Sciatic nerve (tissue), 2 donors: ENCODE measurements at regions not wholly inside any gene's neighbourhood (a gene's known extent, or its start where the extent isn't known, plus 50 kb on each side); places are given as distances from the start of the nearest gene placed in this dataset.

Experiments used
- ATAC-seq: fragments of 200-7000 bp; cut with Tn5 transposase; one replicate; pipeline ENCODE4 v1.9.1; 2020; ENCODE audit warnings: mild to moderate bottlenecking, moderate library complexity
- DNase-seq: peaks from one replicate; pipeline ENCODE4 v3.0.0-alpha.2; 2020; ENCODE audit warnings: low spot score
- intact Hi-C: fragments of 100-400 bp; cut with DNase I; formaldehyde crosslinking; loops from one replicate; pipeline ENCODE4 v1.14.2; 2022
- donor health status: DM: no; HTN: no; CAD: no.
- donor health status: DM: no; HTN: no; CAD: no.

DNA sequence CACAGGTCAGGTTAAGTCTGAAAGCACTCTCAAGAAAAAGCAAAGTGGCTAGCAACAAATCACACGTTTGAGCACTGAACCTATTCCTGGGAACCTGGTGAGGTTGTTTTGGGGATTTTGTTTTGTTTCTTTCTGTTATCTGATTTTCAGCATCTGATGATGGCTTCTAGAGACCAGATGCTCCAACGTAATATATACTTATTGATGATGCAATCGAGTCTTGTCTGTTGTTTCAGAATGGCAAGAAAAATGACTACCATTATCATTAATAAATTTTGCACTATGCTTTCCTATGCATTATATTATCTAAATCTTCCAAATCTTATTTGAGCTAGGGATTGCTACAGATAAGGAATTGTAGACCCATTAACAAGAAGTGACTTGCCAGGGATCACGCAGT lies 312.3 kb upstream of the FAT3 start:
- intact Hi-C loops = no loop called here
- DNase-seq = no peak
- ATAC-seq = no peak

- intact Hi-C loops = no loop called here
- no peak for ATAC-seq
Observed at GRCh38 chr11:91906871-91907624, 317.6 kb upstream of the FAT3 start.

DNA sequence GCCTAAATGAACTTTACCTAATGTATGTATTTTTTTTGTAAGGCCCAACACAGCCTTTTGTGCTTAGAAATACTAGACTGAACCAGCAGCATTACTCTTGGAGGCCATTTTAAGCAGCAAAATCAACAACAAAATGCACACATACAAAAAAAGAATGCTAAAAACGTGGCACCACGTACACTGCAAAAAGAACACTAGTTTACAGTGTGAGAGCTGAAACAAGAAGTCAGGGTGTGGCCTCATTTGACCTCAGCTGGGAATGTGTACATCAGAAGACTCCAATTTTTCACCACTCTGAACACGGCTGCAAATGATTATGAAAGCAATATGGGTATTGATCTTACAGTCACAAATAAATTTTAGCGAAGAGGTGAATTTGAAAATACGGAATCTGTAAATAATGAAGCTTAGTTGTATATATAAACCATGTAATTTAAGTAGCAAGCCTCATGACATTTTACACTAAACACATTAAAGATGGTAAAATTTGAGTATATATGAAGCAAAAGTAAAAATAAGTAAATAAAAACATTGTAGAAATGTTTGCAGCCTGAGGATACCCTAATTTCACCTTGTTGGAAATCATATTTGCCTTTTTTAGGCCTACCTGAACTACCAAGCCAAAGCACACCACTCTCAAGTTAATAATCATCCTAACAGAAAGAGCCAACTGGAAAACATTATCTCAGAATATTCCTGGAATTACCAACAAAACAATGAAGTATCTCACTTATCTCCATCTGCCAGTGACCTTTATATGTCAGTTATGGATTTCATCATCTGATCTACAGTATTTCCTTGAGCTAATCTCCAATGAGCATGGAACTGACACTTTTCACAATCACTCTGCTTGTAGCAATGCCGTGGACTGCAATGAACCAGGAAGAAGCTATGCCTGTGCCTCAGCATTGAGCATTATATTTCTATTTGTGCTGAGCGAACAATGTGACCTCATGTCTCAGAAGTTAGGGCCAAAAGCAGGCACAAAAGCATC lies 319.5 kb upstream of the FAT3 start:
- DNase-seq = no peak
- intact Hi-C loops = no loop called here
- ATAC-seq = no peak

More at GRCh38 chr11:91906871-91907624, 317.6 kb upstream of the FAT3 start:
- DNase-seq = no peak

- DNase-seq = no peak
- intact Hi-C loops = no loop called here
- no peak for ATAC-seq
Observed at GRCh38 chr11:91902312-91902711, 322.3 kb upstream of the FAT3 start.

- DNase-seq (no peak), ATAC-seq (no peak)
- intact Hi-C loops = no loop called here
Observed at GRCh38 chr11:91880660-91881059, 344.0 kb upstream of the FAT3 start.

GRCh38 chr11:91876746-91877145 lies 347.9 kb upstream of the FAT3 start:
- DNase-seq = no peak
- intact Hi-C loops = no loop called here
- ATAC-seq = no peak

GRCh38 chr11:91872243-91872642 lies 352.4 kb upstream of the FAT3 start:
- DNase-seq (no peak), ATAC-seq (no peak)
- intact Hi-C loops = no loop called here

DNA sequence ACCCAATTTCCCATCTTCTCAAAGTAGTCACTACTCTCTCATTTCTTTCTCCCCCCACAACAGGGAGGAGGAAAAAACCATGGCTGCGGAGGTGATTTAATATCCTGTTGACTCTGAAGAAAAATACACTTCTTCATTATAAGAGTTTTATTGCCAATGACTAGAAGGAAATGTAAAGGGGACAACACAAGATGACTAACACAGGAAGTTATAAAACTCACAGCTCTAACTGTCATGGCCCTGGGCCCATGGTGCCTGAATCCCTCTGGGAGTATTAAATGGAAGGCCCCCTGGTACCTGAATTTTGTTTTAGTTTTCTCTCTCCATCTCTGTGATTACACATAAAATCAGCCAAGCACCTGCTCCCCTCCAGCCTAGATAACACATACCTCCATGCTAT lies 352.8 kb upstream of the FAT3 start:
- ATAC-seq (no peak), DNase-seq (no peak)
- intact Hi-C loops = no loop called here

DNA sequence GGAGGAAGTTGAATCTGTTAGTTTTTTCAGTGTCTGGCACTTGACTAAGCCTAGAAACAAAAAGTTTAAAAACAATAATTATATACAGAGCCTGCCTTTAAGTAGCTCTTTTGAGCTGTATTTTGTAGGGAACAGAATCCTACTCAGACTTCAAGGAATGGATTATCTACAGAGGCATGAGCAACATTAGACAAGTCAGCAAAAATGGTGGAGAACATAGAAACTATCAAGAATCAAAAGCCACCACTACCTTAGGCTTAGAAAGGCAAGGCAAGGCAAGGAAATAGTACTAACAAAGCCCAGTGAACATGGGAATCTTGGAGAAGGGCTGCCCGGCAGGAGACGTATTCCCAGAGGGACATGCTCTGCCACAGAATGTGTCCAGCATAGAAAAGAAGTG lies 353.6 kb upstream of the FAT3 start:
- ATAC-seq = no peak
- DNase-seq = no peak
- intact Hi-C loops = no loop called here

DNA sequence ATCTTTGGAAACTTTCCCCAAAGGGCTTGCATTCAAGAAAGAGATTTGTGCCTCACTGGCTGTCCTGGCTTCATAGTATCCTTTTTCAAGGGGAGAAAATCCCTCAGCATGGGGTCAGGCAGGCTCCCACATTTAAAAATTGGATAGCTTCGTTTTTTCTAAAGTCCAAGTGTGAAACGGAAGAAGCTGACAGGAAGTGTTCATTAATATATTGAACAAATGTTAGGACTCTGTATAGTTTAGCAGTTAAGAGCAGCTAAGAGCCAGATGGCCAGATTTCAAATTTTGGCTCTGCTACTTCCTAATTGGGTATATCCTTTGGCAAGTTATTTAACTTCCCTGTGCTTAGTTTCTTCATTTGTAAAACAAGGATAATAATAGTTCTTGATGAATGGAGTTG lies 354.9 kb upstream of the FAT3 start:
- no peak for DNase-seq
- intact Hi-C loops = no loop called here
- ATAC-seq = no peak

DNA sequence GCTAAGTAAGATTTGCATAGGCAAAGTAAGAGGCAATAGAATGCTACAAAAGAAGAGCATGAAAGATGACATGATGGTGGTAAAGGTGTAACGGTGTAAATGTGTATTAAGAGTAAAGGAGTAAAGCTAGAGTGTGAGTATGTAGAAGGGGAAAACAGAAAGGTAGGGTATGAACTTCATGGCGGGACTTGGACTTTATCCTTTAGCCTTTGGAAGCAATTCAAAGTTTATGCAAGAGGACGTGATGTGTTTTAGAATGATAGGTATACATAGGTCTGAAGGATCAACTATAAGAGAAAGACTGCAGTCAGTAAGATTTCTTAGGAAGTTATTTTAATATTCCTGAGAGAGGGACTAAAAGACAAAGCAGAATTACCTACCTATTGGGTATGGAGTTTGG lies 358.0 kb upstream of the FAT3 start:
- intact Hi-C loops = no loop called here
- DNase-seq (no peak), ATAC-seq (no peak)

- intact Hi-C loops = no loop called here
- ATAC-seq (no peak), DNase-seq (no peak)
Observed at GRCh38 chr11:91860661-91861060, 364.0 kb upstream of the FAT3 start.

- no peak for ATAC-seq
- no peak for DNase-seq
- intact Hi-C loops = no loop called here
Observed at GRCh38 chr11:91859666-91860065, 365.0 kb upstream of the FAT3 start.

- intact Hi-C loops = no loop called here
- ATAC-seq (no peak), DNase-seq (no peak)
Observed at GRCh38 chr11:91857179-91857578, 367.4 kb upstream of the FAT3 start.

GRCh38 chr11:91854780-91855179 lies 369.8 kb upstream of the FAT3 start:
- ATAC-seq (no peak), DNase-seq (no peak)
- intact Hi-C loops = no loop called here

- ATAC-seq = no peak
- intact Hi-C loops = no loop called here
- no peak for DNase-seq
Observed at GRCh38 chr11:91854171-91854570, 370.4 kb upstream of the FAT3 start.

- intact Hi-C loops = no loop called here
- DNase-seq = no peak
- no peak for ATAC-seq
Observed at GRCh38 chr11:91851908-91852307, 372.7 kb upstream of the FAT3 start.

- no peak for ATAC-seq
- DNase-seq = no peak
- intact Hi-C loops = no loop called here
Observed at GRCh38 chr11:91850533-91851275, 373.9 kb upstream of the FAT3 start.

- DNase-seq = no peak
- ATAC-seq = no peak
- intact Hi-C loops = no loop called here
Observed at GRCh38 chr11:91850021-91850420, 374.6 kb upstream of the FAT3 start.

DNA sequence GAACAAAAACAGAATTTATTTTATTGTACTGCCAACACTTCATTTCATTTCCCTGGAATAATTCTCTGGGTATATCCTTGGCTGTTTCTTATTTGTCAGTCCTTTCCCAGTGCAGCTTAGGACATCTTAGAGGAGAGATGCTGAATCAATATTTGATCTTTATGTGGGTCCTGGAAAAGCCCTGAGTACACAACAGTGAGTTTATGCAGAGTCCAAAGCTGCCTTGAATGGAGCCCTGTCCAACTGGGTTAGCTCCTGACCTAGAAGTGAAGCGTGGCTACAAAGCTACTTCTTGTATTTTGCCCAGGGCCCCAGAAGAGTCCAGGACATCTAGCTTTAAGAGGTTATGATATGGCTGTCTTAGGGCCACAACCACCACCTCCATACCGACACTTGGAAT lies 378.0 kb upstream of the FAT3 start:
- ATAC-seq (no peak), DNase-seq (no peak)
- intact Hi-C loops = no loop called here
